SIG-M5 treated with dmso at 0.1 percent for 504 hours (cell line): ENCODE measurements at regions not wholly inside any gene's neighbourhood (a gene's known extent, or its start where the extent isn't known, plus 50 kb on each side); places are given as distances from the start of the nearest gene placed in this dataset.

Experiments
- DNase-seq: peaks from one replicate; lab custom pipeline; 2025; ENCODE audit not compliant: unreplicated experiment; lab: John Stamatoyannopoulos, UW

DNA sequence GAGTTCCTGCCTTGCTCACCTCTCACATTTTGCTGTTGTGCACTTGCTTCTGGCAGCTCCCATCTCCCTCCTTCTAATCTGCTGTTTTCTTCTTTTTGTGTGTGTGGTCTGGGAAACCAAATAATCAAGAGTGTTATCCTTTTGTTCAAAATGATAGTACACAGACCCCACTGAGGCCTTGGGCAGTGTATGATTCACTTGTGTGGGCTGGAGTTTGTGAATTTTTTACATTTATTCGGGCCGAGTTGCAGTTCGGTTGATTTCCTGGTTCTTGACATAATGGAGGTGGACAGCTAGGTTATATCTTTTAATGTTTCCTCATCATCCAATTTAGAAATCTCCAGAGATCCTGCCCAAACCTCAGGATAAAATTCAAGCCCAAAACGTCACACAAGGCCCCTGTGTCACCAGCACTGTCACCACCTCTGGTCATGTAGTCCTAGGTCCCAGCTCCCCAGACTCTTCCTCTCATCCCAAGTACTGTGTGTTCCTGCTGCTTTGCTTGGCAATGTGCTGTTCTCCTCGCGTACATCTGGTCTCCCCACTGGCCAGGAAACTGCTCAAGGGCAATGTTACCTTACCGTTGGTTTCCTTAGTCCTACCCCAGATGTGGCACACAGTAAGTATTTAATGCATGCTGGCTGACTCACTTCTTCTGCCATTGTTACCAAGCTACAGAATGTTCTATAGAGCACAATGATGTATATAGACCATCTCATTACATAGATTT is 55.7 kb upstream of the PHACTR2 start:
- no peak for DNase-seq

DNA sequence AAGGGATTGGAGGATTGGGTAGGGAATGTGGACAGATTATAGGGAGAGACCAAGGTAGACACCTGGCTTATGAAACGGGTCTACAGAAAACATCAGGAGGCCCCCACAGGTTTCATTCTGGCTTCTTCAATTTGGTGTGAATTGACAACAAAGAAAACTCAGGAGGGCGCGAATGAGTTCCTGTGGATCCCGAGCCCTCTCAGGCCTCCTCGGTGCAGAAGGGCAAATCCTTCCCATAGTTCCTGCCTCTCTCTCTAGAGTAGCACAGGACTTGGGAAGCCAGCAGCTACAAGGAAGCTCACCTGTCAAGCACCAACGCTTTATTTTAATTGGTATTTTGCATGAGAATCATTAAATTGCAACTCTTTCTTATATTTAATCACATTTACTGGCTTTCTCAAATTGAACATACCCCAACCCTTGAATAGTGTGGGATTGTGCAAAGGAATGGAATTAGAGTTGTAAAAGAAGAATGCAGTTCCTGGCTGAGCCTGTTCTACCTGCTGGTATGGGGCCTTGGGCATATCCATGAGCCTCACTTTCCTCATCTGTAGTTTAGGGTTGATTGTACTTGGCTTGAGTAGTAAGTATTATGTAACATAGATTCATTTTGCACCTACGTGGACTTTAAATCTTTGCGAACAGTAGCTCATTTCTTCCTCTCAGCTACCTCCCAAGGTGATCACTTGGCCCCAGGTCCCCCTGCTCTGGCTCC is 56.4 kb upstream of the PHACTR2 start:
- DNase-seq = no peak

DNA sequence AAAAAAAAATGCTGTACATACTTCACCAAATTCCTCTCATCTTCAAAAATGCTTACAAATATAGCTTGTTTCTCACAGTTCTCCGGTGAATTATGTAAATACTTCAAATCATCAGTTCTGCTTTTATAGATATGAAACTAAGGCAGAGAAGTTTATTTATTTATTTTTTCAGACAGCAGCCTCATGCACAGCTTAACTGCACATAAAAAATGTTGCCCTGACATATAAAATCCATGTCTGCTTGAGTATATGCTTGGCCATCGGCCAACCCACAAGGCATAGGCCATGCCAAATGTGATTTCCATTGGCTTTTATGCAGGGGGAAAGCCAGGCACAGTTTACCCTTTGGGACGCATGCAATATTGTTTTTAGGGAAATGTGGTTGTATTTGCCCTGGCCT is 57.3 kb upstream of the PHACTR2 start:
- no peak for DNase-seq

DNA sequence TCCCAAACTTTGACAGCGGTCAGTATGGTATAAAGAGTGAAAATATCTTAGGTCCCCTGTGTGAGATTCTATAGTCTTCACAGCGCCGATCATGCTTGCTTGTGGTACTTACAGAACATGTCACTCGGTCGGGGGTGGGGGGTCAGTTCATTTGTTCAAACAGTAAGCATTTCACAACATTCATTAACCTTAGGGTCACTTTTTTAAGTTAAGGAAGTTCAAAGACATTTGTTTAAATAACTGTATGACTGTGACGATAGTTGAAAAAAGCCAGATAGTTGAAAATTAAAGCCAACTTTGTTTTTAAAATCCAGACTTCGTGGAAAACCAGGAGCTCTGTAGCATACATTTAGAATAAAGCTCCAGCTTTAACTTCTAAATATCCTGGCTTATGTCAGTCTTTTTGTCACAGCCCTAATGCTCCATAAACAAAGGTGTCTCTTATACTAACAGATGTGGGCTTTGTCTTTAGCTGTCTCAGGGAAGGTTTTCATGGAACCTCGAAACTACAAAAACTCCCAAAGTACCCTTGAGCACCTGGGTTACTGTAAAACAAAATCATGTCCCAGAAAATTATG is 57.9 kb upstream of the PHACTR2 start:
- no peak for DNase-seq

DNA sequence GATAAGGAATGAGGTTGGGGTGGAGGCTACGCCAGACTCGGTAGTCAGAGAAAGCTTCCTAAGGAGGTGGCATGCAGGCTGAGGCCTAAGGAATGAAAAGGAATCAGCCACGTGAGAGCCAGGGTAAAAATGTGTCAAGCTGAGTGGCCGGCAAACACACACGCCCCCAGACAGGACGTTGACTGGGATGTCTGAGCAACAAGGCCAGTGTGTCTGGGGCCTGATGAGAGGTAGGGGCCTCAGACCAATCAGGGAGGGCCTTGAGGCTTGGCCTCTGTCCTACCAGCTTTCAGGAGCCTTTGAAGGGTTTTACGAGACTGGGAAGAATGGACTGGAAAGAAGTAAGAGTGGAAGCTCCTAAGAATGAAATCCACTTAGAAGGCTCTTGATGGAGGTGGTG is 61.0 kb upstream of the PHACTR2 start:
- no peak for DNase-seq

DNA sequence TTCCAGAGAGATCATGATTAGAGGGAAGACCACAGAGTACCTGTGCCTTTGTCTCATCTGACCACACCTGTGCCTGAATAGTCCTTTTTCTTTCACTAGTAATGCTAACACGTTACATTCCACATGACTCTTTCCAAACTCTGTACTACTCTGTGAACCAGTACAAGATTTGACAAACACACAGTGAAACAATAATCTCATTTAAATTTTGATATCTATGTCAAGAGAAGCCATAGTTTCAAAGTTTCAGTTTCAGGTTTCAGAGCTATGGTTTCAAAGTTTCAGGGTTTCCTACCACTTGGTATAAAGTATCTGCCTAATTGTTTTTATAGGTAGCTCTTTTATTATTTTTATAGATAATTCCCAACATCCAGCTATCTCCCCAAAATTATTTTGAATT is 62.0 kb upstream of the PHACTR2 start:
- DNase-seq = no peak

DNA sequence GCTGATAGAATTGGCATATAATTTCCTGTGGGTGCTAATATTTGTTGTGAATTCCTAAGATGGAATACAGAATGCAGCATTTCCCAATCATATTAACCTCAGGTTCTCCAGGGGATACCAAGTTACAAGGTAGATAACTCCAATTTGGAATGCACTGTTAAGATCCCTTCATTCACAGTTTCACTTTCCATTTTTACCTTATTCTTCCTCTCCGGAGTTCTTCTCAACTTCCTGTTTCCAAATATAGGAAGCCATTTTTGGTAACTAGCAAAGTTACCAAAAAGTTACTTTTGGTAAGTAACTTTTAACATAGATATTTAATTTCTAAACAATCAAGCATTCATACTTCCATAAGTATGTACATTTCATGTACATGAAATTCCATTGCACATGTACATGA is 63.5 kb upstream of the PHACTR2 start:
- DNase-seq = no peak

DNA sequence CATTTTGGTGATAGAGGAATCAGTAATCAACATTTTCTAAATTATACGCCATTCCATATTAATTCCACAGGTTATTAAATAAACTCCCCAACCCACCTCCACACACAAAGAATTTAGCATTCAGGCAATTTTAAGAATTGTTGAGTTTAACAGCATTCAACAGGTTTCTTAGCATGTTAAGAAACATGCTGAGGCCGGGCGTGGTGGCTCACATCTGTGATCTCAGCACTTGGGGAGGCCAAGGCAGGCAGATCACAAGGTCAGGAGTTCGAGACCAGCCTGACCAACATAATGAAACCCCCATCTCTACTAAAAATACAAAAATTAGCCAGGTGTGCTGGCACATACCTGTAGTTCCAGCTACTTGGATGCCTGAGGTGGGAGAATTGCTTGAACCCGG is 64.0 kb upstream of the PHACTR2 start:
- DNase-seq = no peak

DNA sequence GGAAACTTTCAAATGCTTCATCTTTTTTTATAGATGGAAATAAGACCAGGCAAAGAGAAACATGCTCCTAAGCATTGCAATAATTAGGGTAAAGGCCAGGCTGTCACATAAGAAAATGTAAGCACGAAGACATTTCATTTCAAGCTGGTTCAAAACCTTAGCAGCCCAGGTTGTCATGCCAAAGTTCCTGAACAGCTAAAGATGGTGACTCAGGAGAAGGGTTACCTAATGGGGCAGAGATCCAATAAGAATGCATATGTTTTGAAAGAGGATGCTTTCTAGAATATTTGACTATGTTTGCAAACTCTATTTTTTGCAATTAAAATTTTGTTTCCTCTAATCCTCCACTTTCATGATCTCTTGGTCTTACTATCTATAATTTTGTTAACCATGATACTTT is 65.6 kb upstream of the PHACTR2 start:
- no peak for DNase-seq

DNA sequence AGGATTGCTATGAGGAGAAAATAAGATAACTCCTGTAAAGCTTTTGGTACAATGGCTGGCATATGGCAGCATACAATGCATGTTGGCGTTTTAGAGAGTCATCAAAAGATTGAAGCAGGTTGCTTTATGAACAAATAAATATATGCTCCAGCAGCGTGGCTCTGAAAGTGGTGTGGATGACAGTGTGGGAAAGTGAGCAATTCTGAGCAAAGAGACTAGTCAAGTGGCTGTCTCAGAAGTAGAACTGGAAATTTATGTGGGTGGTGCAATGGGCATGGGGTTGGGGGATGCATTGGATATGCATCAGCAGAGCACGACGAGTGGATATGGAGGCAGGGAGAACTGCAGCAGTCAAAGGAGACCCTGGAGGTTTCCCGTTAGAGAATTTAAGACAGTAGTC is 66.2 kb upstream of the PHACTR2 start:
- no peak for DNase-seq

DNA sequence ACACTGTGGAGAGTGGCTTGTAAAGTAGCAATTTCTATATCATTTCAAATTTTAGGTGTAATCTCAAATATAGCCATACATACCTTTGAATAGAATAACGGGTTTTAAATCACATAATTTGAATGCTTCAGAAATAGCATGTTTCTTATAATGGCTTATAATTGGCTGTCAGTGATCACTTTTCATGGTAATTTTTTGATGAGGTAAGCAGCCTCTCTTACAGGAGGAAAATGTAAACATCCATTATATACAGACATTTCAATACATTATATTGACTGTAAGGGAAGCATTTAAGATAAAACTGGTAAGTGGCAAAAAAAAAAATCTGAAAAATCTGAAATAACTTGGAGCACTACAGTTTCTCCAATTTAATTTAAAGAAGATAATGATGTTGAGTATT is 67.8 kb upstream of the PHACTR2 start:
- no peak for DNase-seq

DNA sequence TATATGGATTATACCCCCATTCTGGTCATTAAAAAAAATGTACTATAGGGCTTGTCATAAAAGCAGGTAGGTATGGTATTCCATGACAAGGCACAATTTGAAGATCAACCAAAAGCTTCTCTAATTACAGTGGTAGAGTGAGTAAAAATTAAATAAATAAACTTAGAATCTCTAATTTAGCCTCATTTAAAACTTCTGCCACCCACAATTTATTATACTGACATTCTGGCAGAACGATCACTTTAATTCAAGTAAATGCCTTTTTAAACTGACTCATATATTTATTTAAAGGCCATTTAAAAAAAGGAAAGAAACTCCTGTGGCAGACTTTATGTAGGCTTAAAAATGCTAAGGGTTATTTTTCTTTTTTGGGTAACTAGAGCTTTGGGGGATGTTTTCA is 68.3 kb upstream of the PHACTR2 start:
- DNase-seq = no peak

DNA sequence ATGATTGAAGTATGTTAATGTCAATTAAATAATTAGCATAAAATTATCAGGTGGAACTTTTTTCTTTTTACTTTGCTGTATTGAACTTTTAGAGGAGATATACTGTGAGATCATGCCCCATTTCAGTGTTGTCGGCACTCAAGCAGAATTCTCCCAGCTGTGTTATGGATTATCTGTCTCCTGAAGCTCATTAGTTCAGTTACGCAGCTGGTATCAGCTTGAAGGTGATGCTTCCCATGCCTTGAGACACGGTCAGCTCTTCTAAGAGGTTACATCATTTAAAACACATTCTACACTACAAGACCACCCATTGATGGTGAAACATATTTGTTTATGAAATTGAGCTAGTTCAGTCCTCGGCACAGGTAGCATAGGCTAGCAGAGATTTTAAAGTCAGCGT is 68.9 kb upstream of the PHACTR2 start:
- DNase-seq = no peak

DNA sequence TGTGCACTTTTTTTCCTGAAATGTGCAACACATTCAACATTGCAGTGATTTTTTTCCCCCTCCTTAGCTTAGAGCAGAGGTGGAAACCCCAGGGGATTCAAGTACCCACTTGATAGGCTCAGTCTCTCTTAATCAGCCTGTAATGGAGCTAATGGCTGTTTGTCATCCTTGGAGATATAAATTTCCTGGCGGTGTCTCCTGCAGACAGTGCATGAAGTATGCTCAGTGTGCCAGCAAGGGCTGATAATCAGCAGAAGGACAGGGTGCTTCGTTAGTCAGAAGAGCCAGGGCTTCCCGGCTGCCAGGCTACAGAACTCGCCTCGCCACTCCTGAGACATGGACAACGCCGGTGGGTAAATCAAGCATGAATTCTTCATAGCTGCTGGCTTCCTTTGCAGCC is 69.8 kb upstream of the PHACTR2 start:
- DNase-seq = no peak

DNA sequence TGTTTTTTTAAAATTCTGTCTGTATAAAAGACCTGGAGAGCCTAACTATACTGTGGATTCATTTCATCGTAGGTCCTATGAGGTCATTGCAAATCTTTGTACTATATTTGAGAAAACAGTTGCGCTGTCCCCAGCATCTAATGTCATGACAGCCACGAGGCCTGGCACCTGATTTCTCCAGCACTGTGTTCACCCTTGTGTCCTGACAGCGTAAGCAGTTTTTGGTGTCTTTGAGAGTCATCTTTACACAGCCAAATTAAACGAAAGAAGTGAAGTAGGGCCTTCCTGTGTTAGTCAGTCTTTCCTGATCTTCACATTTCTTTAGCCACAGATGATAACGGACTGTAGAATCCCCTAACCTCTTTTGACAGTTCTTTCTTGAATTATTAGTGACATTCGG is 70.6 kb upstream of the PHACTR2 start:
- DNase-seq = no peak

DNA sequence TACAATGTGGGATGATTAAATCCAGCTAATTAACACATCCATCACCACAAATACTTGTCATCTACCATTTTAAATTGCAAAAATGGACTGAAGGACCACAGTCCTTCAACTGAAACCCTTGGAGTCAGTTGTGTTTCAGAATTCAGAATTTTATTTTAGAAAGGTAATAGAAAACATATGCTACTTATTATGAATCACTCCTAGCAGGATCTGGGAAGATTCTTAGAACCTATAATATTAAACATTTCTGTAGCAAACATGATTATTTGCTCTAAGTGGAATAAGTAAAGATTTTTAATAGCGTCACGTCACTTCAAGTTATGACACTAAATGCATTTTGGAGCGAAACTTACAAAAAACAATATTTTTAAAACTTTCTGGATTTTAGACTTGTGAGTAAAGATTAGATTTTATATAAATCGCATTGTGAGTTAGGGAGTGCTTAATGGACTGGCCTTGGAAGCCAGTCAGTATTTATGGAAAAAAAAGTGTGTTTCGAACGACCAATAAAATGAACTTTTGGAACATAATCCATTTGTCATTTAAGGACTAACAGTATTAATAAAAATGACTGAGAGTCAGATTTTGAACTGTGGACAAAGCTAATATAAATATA is 71.8 kb upstream of the PHACTR2 start:
- DNase-seq = no peak

DNA sequence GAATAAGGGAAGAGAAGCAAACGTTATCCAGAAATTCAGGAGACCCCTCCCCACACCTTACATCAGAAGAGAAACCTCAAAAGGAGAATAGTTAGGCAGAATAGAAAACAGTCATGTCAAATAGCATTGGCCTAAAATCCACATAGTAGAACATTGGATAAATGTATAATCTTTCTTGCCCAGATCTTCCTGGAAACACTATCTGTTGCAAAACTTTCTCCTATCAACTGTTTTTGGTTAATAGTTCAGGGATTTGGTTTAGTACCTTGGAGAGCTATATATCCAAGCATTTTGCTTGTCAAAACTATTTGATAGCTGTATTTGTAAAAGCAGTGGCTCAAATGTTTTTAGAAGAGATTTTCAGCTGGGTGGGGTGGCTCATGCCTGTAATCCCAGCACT is 74.3 kb upstream of the PHACTR2 start:
- no peak for DNase-seq

DNA sequence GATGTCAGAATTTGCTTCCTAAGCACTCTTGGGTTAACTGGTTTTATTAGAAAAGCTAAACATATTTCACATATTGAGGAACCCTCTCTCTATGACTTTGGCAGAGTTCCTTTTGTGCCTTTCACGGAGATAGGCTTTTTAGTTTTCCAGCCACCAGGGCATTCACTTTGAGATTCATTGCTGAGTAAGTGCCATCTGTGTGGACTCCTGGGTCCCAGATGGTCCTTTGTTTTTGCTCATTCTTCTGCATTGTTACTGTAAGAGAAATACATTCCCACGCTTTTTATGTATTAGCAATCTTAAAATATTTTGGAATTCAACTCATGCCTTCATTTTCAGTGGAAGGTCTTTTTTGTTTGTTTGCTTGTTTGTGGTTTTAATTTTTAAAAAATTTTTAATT is 76.3 kb upstream of the PHACTR2 start:
- DNase-seq = no peak

DNA sequence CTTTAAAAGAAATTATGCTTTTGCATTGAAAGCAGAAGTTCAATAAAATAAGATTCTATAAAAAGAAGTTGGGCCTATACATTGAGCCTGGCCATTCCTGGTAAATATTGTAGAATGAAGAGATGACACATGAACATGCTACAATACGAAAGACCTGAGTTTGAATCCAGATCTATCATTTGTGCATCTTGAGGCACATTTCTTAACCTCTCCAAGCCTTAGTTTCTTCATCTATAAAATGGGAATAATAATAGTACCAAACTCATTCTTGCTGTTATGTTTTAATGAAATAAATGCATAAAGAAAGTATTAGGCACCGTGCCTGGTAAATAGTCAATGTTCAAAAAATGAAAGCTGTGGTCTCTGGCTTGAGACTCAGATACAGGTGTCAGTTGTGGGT is 76.9 kb upstream of the PHACTR2 start:
- no peak for DNase-seq

DNA sequence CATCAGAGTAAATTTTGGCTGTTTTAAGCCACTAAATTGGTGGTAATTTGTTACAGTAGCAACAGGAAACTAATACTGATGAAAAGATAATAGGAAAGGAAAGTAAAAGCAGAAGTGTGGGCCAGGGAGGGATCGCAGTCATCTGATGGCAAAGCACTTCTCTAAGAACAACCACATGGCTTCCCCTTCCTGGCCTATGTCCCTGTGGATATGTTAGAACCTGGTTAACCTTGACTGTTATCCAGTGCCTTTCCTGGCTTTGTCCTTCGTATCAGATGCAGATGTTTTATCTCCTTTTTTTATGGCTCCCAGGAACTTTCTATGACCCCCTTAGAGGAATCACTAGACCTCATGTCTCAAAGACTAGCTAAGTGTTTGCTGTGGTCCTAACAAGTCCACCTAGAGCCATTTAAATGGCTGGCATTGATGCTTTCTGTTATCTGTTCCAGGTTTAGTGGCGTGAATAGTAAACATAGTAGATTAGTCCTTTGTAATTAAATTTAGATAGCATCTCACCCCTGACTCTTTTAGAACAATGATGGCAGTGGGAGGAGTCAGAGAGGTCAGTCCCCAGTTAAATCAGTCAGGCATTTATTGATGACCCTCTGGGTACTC is 79.2 kb upstream of the PHACTR2 start:
- DNase-seq = peak; percentile 69

DNA sequence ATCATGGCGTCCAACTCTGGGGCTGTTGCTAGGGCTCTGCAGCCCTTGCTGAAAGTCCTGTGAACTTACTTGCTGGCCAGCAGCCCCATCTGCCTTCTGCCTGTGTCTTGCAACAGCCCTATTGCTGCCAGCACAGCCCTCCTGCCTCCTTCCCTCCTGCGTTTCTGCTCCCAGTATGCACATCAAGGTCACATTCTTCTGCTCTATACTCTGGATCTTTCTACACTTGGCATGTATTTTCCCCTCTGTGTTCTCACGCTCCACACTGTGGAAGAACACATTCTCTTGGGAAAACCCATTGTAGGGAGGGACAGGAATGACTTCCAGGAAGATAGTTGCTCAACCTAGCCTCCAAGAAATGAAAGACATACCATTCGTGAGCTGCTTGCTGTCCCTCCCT is 80.9 kb upstream of the PHACTR2 start:
- no peak for DNase-seq
